Stimulated activated CD4-positive, alpha-beta T cell treated with anti-CD3 and anti-CD28 coated beads, Interleukin-15, amount 100 ng/mL, for 48 hours (primary cell): ENCODE measurements at regions not wholly inside any gene's neighbourhood (a gene's known extent, or its start where the extent isn't known, plus 50 kb on each side); places are given as distances from the start of the nearest gene placed in this dataset.

Source experiments
- DNase-seq, 2 donors: peaks; one replicate each; pipeline ENCODE4 v3.0.0-alpha.2; 2020; ENCODE audit warnings: low read depth in 2 of 2

DNA sequence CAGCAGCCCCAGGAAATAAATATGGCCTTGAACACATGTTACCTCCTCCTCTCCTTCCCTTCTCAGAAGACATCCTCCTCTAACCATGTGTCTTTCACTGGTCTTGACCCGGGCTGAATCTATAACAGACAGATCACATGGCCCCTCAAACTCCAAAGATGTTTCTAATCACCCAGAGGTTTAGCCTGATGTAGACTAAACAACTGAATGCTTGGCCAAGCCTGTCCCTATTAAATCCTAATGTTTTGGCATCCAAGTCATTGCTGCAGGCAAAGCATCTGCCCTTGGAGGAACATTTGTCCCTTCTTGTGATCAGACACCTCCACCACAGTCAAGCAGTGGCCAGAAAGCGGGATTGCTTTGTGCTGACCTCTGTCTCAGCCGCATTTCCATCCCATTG, 65.5 kb downstream of the ANKRD60 start:
- no peak for DNase-seq

DNA sequence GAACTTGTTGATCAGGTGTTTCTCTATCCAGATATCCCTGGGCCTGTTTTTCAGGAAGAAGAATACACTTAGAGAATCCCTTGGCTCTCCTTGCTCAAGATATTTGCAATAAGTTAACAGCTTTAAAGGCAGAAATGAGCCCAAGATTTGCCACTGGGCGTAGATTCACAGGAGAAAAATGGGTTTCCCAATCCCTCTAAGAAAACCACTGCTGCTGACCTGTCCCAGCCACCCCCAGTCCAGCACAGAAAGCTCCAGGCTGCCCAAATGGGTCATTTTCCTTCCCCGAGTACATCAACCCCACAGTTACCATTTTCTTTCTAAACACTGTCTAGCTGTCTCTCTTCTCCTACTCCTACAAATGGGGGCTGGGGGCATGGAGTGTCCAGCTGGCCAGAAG, 67.3 kb downstream of the ANKRD60 start:
- DNase-seq: no peak

DNA sequence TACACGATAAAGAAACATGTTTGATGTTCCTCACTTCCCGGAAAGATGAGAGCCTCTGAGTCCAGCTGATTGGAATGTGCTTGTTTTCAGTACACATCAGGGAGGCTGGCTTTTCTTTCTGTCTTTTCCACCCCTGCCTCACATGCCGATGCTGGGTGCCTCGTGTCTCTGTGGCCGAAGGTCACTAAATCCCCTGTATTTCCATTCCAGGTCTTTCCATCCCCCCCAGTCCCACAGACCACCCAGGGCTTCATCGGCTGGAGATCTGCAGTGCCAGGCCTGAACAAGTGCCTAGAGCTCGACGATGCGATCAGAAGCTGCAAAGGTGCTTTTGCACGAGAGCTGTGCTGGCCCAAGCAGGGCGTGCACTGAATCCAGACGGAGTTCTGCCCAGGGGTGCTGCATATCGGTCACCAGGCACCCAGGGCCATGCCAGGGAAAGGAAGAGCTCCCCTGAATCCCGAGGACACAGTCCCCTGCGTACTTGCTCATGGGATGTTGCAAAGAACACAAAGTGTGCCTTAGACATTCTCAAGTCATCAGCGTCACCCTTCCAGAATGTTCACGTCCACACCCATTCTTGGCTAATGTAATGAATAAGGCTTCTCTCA, 67.9 kb downstream of the ANKRD60 start:
- DNase-seq: no peak

DNA sequence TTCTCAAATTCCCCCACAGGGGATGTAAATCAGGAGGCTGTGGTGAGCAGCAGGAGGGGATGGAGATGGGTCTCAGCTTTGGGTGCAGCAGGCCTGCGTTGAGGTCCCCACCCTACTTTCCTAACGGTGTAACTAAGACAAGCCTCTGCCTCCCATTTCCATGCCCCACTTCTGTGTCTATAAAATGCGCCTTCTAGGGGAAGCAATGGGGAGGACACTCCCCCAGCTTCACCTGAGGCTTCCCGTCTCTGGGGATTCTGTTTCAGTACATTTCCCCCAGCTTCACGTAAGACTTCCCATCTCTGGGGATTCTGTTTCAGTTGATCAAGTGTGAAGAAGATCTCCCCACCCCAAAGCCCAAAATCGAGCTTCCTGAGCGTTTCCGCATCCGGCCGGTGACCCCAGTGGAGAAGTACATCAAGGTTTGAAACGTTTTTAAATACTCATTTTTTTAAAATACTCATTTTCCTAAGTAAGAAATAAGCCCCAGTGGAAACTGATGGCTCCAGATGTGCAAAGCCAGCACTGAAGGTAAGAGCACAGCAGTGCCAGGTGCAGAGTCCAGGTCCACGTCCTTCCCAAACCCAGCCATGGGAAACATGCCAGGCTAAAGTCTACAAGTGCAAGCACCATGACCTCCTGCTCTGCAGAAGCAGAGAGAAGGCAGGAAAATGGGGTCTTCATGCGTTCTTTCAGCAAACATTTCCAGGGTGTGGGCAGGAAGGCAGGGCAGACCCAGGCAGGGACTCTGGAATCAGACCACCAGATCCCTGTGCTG, 73.1 kb downstream of the ANKRD60 start:
- no peak for DNase-seq

DNA sequence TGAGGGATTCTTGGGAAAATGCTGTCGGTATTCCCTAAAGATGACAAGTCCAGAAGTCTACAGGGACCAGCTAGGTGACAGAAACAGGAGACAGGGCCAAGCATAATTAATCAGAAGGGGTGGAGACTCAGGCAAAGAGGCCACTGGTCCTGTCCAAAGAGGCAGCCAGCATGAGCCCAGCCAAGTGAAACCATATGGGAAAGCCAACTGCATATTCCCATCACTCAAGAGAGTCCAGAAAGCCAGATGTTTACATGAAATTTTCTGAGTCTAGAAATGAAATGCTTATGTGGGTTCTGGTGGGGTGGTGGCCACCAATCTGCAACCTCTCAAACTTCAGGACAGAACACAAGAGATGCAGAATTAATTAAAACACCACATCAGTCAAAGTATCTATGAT, 74.3 kb downstream of the ANKRD60 start:
- no peak for DNase-seq

DNA sequence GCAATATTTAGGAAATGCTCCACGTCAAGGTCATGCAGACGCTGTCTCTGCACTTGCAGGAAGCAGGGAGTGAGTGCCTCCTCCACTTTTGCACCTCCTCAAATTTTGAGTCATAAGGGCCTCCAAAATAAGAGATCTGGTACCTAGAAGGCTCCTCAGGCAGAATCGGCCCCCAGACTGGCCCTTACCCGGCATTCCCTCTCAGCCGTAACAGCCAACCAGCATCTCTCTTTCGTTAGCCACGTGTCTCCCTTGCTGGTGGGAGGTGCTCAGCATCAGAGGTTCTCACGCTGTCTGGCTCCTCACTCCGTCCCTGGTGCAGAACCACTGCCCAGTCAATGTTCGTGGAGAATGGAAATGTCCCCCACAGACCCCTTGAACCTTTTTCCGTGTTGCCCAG, 75.3 kb downstream of the ANKRD60 start:
- DNase-seq: no peak

DNA sequence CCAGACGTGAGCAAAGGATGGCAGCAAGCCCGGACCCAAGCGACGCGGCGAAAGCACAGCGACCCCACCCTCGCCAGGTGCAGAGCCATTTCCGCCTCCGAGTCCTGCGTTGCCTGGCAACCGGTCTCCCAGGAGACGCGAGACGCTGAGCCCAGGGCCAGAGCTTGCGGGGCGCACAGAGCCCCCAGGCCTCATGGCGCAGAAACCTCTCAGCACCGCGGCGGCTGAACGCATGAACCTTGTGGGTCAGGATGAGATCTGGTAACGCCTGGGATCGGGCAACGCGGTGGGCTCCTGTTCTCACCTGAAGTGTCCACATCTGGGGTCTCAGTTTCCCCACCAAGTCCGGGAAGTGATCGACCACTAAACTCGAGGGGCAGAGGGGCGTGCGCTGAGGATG, 77.7 kb downstream of the ANKRD60 start:
- DNase-seq: no peak

DNA sequence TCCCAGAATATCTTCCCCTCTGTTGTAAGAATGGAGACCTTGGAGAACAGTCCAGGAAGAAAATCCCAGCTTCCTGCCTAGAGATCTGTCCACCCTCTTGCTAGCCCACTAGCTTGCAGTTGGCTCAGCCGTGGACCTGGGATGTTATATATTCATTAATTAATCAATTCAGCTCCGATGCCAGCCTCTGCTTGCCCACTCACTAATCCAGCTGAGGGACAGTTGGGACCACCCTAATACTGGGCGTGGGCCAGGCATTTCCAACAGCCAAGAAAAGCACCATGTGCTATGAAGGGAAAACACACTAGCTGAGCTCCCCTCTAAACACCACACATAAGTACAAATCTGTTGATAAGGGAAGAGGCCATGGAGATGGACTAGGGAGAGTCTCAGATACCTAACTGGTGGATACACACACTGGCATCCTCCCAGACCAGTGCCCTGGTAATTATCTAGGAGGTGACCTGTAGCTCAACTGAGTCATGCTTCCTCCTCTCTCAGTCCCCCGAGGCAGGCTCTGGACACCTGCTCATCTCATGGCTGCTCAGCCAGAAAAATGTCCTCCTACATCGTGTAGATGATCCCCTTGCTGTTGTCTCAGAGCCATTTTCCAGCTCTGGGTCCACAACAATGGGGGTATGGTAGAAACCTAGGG, 78.9 kb downstream of the ANKRD60 start:
- no peak for DNase-seq

DNA sequence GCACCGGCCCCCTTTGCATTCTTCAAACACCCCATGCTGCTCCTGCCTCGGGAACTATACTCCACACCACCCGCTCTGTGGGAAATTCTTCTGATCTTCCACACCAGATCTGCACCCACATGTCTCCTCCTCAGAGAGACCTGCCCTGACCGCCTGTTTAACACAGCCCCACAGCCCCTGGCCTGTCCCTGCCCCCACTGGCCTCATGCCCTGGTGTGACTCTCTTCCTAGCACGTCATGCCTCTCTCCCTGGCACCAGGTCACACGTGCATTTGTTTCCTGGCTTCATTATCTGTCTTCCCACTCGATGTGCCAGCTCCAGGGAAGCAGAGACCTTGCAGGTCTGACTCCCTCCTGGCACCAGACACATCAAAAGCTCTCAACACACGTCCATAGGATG, 79.6 kb downstream of the ANKRD60 start:
- DNase-seq: no peak

DNA sequence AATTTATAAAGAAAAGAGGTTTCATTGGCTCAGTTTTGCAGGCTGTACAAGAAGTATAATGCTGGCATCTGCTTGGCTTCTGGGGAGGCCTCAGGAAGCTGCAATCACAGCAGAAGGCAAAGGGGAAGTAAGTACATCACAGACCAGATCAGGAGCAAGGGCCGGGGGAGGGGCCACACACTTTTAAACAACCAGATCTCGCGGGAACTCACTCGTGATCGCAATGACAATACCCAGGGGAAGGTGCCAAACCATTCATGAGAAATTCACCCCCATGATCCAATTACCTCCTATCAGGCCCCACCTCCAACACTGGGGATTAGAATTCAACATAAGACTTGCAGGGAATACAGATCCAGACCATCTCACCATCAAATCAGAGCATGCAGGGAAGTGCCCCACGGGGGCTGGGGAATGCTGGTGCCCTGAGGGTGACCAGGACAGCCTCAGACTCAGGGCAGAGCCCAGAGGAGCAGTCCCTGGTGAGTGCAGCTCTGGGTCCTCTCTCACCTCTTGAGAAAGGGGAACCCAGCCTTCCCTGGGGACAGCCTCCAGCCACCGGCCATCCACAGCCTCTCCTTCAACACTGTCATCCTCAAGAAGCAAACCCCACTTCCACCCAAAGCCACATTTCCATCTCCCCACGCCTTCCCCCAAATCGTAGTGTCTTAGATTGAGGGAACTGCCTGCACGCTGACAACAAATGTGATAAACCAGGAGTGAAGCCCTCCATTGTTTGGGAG, 80.7 kb downstream of the ANKRD60 start:
- no peak for DNase-seq

DNA sequence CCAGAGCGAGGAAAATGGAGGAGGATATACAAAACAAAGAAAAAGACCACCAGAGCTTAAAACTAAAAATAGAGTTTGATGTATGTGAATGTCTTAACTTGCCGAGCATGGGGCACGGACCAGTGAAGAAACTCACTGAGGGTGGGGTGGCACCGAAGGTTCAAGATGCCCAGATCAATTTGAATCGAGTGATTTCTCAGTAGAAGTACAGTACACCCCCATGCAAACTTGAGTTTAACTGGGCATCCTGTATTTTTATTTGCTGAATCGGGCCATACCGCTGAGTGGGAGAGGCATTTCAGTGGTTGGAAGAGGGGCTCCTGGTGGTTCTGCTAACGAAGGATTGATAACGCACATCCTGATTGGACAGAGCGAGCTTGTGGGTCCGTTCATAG, 81.7 kb downstream of the ANKRD60 start:
- DNase-seq: no peak

DNA sequence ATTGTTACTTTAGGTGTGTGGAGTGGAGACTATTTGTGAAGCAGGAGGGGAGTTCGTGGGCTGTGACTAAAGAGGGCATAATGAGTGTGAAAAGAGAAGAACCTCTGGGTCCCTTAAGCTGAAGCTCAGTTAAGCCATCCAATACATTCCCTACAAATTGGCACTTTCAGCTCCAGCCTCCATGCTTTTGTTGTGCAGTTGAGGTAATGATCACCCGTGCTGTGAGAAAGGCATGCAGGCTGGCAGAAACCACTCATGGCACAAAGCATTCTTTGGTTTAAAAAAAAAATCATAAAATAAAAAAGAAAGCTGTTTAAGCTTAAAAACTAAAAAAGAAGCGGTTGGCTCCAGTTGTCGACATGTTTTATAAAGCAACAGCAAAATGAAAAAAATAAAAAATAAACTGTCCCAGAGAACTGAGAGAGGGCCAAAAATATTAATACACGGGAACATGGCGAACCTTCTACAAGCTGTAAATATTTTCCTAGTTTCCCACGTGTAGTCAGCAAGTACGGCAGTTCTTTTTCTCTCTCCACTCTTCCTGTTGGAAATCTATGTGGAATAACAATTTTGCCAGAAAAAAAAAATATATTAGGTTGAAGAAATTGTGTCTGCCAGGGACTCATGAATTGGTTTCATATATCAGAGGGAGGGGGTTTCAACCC, 82.2 kb downstream of the ANKRD60 start:
- no peak for DNase-seq

DNA sequence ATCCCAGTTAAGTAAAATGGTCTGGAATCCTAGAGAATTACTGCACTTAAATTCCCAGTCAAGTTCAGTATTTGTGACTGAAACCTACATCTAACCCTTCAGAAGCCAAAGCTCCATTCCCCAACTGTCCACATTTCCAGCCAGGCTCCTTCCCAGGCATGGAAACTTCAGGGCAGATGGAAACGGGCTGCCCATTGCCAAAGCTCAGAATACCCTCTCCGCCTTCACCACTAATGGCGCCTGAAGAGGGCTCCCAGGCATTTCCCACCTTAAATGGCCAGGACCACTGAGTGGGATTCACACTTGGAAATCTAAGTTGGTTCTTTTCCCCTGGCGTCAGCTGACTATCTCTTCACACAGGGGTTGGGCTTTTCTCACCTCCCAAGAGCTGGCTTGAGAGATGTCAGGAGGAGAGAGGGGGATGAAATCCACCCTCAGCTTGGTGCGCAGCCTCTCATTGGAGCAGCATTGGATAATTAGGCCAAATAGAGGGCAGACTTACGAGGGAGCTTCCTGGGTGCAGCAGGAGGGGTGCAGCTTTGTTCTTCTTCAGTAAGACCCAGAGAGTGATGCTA, 82.9 kb downstream of the ANKRD60 start:
- no peak for DNase-seq

DNA sequence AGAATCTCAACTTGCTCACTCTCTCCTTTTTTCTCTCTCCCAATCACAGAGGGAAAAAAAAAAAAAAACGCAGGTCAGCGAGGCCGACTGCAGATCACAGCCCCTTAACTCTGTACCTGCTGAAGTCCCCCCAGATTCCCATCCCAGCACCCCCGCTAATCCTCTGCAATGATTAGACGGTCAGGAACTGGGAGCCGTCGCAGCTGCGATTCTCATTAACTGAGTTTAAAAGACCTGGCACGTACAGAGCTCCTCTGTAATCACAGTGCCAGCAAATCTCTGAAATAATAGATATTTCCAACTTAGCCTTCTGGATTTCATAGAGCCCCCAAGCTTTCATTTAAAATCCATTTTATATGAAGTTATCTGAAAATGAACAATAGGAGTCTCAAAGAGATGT, 84.4 kb downstream of the ANKRD60 start:
- no peak for DNase-seq

DNA sequence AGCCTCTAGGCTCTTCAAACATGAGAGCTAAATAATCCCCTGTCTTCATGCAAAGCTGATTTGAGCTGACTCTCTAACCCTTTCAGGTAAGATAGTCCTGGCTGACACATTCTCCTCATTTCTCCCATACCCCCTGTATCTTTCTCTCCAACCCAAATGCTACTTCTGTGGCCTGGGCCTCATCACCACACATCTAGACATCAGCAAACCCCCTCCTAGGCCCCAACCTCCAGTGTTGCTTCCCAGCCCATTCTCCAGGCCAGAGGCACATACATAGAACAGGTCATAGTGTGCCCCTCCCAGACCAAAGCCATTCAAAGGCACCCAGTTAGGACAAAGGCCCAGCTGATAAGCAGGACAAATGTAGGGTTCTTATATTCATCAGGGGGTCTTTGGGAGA, 84.9 kb downstream of the ANKRD60 start:
- DNase-seq: no peak

DNA sequence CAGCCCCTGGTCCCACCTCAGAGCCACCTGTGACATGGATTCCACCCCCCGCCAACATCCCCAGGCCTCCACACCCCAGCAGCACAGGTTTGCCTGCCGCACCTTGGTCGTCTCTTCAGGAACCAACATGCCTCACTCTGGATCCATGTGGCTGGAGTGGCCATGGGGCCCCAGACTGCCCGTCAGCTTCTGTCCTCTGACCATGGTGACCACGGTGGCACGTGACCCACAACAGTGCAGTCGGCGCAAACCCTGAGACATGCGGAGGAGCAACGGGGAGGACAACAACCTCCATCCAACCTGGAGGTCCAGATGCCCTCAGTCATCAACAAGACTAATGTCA, 85.6 kb downstream of the ANKRD60 start:
- DNase-seq: no peak

DNA sequence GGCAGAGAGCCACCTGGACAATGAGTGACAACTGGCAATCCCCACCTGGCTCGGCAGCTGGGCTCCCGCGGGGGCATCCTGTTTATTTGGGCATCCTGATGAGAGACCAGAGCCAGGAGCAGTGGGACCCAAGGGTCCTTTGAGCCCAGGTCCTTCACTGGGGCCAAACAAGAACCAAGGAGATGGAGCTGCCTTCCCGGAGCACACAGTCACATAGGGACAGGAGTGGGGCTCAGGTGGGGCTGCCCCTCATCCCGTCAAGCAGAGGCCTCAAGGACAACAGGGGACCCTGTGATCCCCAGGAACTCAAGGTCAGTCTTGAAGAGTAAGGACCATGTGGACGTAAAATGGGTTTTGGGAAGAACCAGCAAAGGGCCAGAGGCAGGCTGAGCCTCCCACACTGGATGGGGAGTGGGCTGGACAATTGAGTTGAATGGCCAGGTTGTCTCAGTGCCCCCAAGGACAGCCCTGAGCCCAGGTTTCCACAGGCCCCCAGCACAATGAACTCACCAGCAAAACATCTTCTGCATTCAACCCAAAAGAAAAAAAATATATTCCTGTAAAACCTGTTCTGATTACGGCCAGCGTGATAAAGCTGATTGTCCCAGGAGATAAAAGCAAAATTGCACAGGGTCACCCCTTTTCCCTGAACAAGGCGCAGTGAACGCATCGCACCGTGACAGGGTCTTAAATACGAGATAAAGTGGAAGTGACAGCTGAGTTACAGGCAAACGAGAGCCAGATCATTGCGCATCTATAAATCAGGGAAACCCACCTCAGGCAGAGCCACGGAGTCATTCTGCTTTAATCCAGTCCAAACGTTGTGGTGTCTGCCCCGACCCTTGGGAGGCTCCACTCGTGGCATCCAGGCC, 86.2 kb downstream of the ANKRD60 start:
- no peak for DNase-seq

DNA sequence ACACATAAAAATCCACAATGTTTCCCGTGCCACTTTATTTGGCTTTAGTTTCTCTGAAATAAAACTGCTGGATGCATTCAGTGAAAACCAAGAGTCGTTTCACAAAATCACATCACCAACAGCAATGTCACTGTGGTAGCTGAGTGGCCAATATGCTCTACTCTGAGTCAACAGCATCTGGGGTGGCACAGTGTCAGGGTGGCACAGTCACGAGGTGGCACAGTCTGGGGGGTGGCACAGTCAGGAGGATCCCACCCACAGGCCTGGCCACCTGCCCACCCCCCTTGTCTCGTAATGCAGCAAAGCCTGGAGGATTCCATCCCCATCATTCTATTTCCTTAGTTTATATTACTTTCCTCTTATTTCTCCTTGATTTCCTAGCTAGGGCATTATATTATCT, 87.0 kb downstream of the ANKRD60 start:
- no peak for DNase-seq

DNA sequence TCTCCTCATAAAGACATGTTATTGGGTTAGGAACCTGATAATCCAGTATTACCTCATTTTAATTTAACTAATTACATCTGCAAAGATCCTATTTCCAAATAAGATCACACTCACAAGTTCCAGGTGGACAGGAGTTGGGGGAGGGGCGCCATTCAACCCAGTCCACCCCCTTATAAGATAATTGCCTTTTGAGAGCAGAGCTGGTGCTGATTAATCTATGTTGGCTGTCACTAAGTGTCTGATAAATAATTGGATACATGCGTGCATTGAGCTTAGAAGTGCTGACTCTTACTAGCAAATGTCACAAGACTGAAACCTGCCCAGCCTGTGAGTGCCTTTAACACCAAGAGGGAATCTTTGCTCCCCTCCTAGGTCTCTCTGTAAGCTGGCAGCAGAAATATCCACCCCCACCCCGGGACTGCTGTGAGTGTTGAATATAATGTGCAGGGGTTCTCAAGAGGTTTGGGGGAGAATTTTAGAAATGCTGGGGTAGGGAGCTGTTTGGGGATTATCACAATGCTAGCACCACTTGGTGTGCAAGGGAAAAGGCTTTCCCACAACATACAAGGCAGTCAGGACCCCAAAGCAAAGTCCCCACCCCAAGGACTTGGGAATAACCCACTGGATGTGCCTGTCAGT, 87.5 kb downstream of the ANKRD60 start:
- DNase-seq: no peak
